NCI-H82 treated with DMSO at 0.1 percent for 48 hours (cell line): ENCODE measurements at regions not wholly inside any gene's neighbourhood (a gene's known extent, or its start where the extent isn't known, plus 50 kb on each side); places are given as distances from the start of the nearest gene placed in this dataset.

Source experiments
- DNase-seq: peaks from one replicate; lab custom pipeline; 2025; ENCODE audit not compliant: unreplicated experiment; lab: John Stamatoyannopoulos, UW

DNA sequence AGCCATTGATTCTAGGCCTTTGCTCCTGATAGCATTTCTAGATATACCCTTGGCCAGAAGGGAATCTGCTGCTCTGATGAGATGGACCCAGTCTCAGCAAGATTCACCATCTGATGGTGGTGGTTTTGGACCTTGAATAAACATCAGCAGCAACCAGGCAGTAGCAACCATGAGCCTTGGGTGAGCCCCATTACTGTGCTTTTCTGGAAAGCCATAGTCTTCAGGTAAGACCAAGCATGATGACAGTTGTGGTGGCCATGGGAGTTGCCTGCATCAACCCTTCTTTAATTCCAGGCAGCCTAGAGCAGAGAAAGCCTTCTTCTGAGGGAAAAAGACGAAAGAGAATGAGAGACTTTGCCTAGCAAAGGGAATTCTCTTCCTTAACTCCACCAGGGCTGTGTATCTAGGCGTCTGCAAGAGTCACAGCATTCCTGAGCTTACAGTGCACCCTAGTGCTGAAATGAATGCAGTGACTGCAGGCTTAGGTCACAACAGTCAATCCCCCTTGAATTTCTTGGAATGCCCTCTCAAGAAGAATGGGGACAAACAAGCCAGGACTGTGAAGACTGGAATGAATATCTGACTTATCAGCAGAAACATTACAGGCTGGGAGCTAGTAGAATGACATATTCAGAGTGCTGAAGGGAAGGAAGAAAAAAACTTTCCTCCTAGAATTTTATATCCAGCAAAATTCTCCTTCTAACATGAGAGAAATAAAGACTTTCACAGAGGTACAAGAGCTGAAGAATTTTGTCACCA is 942.4 kb upstream of the PCDH20 start:
- peak; percentile 55 for DNase-seq

DNA sequence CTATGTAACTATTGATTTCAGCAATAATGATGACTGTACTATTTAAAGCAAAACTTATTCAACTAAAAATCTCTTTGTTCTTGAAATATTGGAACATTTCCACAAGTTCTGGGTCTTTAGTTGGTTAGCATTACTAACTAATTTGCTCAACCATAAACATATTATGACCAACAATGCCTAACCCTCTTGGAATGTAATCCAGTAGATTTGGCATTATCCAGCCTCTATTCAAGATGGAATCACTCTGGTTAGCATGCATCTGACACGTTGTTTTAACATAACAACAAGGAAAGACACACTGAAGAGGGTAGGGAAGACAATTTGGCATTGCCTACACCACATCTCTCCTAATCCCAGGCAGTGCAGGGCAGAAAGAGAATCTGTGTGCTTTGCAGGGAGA is 941.3 kb upstream of the PCDH20 start:
- no peak for DNase-seq

DNA sequence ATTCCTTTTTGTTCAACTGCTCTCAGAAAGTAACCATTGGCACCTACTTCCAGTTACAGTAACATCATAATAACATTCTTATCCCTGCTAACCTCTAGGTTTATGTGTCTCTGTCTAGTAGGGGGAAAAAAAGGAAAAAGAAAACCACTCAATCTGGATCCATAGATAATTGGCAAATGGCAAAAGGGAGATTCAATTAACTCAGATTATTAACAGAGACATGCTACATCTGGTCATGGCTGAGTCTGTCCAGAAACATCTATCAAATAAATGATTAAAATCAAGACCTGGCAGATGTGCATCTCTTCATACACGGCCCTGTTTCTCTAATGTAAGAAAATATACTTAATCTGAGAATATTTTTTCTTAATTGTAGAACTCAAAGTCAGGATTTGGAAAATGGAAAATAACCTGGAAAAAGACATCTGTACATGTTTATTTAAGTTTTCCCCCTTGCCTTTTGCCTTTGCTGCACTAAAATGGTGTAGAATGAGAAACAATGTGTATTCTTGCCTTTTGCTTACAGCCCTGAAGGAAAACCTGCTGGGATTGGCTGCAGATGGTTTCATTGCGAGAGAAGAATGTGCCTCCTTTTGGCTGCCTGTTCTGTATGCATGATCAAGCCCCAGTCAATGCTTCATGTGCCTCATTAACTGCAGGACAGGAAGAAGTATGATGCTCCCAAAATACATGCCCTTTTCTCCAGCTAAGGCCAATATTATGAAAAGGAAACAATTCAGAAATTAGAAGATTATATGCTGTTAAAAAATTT is 921.6 kb upstream of the PCDH20 start:
- no peak for DNase-seq

DNA sequence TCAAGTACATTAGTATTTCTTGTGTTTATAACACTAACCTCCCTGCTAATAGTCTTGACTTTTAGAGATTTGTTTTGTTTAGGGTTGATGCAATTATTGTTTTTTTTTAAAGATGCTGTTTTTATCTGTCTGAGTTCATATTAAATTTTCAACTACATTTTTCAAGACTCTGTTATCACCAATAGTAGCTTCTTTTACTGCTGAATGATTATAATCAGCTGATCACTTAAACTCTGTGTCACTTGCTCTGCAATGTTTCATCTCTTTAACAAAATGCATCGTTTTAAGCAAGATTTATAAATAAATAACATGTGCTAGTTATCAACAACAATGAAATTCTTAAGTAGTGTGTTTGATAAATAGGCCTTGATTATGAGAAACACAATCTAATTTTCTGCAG is 920.9 kb upstream of the PCDH20 start:
- no peak for DNase-seq

DNA sequence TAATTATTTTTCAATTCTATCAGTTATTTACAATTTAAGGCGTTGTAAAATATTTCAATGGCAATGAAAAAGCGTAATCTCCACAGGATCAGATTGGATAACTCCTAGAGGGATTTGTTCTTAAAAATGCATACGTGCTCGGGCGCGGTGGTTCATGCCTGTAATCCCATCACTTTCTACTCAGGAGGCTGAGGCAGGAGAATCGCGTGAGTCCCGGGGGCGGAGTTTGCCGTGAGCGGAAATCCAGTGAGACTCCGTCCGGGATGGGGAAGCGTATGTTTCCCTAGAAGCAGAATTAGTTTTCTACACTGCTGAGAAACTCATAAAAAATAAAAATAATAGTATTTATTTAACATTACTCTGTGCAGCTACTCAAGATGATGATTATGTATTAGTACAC is 917.8 kb upstream of the PCDH20 start:
- no peak for DNase-seq

DNA sequence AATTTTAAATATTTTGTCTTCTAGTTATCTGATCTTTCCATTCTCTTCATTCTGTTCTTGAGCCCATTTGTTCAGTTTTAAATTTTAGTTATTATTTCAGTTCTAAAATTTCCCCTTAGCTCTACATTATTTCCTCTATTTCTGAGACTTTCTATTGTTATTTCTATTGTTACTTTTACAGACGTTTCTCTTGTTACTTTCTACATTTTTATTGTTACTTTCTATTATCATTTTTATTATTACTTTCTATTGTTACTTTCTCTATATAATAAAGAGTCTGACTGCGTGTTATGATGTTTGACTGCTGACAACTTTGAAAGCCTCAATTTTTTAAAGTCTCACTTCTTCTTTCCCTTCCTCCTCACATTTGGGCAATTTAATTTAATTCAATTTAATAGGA is 915.7 kb upstream of the PCDH20 start:
- no peak for DNase-seq

DNA sequence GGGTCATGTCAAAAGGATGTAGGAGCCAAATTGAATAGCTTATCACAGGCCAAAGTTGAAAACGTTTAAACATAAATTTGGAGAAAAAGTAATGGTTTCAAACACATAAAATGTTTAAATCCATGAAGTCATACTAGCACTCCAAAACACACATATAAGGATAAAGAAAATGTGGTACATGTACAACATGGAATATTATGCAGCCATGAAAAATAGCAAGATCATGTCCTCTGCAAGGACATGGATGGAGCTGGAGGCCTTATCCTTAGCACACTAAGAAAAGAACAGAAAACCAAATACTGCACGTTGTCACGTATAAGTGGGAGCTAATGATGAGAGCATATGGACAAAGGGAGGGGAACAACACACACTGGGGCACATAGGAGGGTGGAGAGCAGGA is 911.7 kb upstream of the PCDH20 start:
- DNase-seq: no peak

DNA sequence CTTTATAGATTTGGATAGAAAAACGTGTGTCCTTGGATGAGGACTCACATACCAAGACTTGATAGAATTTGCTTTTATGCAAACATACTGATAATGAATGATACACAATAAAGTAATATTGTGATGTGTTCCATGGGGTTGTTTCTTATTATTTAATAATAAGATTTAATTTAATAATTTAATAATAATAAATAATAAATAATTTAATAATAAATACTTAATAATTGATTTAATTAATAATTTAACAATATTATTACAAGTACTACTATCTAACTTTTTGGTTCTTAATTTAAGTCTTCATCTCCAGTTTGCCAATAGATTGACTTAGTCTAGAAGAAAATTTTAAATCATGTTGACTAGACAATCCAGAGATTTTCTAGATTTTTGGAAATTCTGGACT is 909.2 kb upstream of the PCDH20 start:
- DNase-seq: no peak

DNA sequence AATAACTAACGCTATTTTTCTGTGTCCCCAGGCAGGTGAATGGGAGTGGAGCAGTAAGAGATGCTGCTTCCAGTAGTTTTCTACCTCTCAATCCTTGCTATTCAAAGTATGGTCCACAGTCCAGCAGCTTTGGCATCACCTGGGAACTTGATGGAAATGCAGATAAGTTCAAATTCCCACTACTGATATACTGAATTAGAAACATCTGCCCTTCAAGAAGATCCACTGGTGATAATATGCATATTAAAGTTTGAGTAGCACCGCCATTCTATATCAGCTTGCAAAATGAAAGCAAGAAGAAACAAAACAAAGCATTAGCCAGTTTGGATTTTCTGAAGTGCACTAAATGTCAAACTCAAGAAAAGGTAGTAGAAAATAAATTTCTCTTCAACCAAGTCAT is 906.2 kb upstream of the PCDH20 start:
- DNase-seq: no peak

DNA sequence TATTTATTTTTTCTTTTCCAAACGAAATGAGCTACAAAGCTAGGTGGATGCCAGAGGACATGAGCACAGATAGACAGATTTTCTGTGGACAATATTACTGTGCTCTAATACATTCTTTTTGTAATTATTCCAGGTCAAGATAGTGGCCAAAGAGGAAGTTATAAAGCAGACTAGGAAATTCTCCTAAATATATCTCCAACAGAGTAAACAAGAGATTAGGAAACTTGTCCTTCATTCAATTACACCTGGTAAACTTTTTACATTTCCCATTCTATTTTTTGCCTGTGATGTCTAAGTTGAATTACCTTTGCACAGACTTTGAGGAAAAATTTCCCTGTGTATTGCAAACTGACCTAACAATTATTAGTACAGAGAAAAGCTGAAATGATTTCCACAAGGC is 905.5 kb upstream of the PCDH20 start:
- DNase-seq: no peak

DNA sequence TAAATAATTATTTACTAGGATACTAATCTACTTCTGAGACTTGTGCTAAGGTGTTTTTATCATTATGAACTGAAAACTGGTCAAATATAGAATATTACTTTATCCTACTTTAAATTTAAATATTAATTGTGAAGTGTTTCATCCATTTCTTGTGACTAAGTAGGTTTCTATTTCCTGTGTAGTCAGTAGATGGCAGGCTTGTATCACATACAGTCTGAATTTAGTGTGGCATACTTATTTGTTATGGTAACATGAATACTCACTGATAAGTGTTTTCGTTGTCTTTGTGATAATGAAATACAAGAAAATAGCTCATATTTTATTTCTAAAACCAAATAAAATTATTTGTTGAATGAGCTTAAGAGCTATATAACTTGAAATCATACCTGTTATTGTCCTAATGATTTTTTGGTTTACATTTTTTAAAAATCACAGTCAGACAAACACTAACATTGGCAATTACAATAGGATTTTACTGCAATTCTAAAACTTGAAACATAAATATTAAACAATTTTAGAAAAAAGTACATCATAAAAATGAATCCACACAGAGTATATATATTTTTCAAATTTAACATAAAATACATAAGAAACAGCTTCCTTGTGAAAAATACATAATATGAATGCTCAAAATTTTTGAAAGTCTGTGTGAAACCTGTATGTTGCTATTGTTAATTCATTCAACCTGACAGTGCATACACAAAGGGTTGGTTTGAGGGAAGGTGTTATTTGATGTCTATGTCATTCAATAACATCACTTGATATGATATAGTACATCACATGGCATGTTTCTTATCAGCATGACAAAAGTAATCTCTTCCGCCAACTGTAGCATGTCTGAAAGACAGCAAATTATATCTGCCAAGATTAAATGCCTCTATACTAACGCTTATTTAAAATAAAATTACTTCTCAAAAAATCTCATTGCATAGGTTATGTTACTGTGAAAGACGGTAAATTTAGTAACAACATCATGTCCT is 904.8 kb upstream of the PCDH20 start:
- peak; percentile 35 for DNase-seq

DNA sequence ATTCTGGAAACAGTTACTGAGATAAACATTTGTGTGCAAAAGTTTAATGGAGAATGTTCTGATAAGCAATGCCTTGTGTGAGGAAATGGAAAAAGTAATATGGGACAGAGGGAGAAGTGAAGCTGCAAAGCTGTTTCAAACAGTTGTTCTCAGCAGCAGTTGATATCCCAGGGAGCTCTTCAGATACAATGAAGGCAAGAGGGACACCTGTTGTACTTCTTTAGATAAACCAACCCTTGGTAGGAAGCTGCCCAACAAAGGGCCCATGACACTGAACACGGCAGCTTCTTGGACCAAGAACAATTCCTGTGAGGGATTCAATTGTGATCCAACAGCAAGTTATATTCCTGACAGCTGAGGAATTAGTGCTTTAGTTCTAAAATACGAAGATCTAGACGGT is 894.3 kb upstream of the PCDH20 start:
- DNase-seq: no peak

DNA sequence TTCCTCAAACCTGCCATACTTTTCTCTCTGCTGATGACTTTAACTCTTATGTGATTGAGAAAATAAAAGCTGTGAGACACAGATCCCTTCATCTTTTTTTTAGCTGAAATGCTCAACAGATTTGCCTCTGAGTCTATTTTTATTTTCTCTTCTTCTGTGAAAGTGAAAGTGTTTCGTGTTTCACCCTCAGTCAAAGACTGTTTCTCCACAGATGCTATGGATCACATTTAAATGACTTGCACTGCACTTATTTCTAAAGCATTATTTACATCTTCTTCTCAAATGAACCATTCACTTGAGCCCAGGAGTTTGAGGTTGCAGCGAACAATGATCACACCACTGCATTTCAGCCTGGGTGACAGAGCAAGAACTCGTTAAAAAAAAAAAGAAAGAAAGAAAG is 890.1 kb upstream of the PCDH20 start:
- DNase-seq: no peak

DNA sequence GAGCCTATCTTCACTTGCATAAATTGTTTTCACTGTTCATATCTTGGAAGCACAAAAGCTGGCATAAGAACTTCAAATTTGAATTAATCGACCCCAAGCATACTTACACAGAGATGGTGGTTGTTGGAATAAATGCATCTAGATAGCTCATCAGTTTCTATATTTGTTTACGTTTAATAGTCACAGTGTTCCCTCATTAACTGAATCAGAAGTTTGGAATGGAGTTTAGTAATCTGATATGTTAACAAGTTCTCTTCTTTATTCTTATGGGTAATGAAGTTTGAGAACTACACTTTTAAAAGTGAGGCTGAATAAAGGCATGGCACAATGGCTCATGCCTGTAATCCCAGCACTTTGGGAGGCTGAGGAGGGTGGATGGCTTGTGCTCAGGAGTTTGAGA is 886.7 kb upstream of the PCDH20 start:
- no peak for DNase-seq

DNA sequence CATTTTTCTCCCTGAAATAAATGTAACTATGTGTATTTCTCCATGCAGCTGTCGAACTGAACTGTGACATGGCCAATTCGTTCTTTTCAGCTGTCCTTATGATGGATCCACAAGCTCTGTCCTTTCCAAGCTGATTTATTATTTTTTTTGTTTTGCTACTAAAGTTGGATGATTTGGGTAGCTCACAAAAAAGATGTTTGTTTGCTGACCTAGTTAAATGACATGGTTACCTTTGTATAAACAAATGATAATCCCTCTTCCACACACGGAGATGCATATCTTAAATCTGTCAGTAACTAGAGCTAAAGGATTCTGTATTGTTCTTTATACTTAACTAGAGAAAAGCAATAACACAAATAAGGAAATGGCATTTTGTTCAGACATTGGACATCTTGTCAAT is 884.3 kb upstream of the PCDH20 start:
- DNase-seq: peak; percentile 8

DNA sequence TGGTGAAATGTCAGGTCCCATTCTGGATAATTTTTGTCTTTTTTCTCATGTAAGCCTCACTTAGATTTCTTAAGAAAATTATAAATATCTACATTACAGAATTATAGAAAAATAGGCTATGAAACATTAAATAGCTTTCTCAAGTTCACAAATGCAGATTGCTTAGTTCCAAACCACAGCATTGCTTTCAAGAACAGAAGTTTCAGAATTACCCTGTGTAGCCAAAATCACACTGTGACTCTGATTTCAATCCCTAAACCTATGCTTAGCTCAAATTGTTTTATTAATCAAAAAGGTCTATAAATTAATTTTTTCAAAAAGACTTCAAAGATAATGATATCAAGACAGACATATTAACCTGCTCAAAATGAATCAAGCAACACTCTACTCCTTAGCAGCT is 881.2 kb upstream of the PCDH20 start:
- no peak for DNase-seq

DNA sequence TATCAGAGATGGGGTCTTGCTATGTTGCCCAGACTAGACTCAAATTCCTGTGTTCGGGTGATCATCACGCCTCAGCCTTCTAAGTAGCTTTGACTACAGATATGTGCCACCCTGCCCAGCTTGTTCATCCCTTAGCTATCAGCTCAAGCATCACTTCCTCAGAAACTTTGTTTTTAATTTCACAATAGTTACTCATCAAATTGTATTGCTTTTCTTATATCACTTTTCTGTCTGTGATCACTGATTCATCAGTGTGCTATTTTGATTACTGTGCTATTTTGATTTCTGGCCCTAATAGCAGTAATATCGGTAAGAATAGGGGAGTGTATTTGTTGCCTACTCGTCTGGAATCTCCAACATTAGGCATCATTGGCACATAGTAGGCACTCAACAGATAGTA is 878.6 kb upstream of the PCDH20 start:
- no peak for DNase-seq

DNA sequence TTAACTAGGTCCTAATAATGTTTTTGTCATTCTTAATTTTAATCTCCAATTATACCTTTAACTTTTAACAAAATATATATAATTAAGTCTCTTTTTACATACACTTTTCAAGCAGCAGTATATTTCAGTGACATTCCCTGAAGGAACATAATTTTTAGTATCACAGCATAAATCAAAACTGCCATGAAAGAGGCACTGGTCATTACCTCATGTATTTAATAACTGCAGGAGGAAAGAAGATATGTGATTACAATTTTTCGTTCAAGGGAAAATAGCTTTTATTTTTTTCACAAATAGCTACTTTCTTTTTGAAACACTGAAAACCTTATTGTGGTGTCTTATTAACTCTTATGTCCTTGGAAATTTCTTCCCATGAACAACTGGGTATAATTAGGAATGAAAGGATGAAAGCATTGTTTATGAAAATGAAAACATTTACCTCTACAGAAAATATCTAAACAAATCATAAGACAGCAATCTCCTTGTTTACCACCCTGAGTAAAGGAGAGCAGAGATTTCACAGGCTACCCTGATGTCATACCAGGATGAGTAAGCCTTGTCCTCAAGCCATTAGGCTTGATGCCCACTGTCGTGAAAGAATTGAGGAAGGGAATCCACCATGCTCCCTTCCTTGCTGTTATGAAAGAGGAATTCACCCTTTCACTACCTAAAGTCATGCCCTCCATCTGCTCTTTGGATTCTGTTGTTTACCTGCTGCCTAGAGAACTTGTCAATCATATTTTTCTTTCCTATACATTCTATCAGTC is 877.2 kb upstream of the PCDH20 start:
- DNase-seq: no peak

DNA sequence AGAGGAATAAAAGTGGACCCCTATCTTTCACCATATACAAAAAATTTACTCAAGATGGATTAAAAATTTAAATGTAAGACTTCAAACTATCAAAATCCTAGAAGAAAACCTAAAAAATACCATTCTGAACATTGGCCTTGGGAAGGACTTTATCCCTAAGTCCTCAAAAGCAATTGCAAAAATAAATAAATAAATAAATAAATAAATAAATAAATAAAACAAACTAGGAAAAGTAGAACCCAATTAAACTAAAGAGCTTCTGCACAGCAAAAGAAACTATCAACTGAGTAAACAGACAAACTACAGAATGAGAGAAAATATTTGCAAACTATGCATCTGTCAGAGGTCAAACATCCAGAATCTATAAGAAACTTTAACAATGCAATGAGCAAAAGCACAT is 874.9 kb upstream of the PCDH20 start:
- DNase-seq: no peak

DNA sequence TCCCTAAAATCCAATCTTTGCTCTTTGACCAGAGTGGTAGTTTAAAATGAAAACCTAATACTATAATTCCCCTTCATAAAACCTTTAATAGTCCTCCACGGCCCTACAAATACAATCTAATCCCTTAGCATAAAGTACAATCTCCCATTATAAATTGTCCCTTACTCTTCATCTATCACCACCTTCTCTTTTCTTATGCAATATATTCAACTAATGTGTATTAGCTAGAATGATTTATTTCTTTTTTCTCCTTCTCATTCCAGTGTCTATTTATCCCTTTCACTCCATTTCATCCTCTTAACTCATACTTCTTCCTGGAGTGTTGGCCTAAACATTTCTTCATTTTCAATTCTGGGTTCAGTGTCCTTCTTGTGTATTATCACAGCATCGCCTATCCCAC is 872.1 kb upstream of the PCDH20 start:
- DNase-seq: no peak

DNA sequence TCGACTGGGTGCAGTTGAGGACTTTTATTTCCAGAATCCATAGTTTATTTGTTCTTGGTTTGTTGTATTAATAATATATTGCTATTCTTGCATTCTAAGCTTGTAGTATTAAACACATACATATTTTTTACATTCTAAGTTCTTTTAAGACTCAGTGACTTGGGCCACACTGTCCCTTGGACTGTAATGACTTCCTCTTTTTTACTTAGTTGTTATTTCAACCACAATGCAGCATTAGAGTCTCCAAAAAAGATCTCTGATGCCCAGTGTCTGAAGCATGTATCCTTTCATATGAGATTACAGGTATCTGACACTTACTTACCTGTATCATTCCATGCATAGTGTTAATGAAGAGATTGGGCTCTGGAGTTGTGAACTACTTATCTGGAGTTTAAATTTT is 864.9 kb upstream of the PCDH20 start:
- no peak for DNase-seq
